ENCODE measurements at regions not wholly inside any gene's neighbourhood (a gene's known extent, or its start where the extent isn't known, plus 50 kb on each side); places are given as distances from the start of the nearest gene placed in this dataset.

- Mint-ChIP-seq H3K27ac (ENCODE audit: low read depth, unreplicated experiment) (no peak overlapping the region), H3K36me3 (ENCODE audit: insufficient read depth, unreplicated experiment) (no peaks in the 10 kb centered on the region), H3K4me1 (ENCODE audit: insufficient read depth, unreplicated experiment) (no peaks in the 10 kb centered on the region), H3K9me3 (ENCODE audit: unreplicated experiment) (no peaks in the 10 kb centered on the region), H3K4me3 (ENCODE audit: unreplicated experiment) (no peak overlapping the region), H3K27me3 (ENCODE audit: insufficient read depth, unreplicated experiment) (peaks cover 61% of the 10 kb centered on the region)
- ChIA-PET CTCF (no interaction called here), POLR2A (no interaction called here)
- DNase-seq (ENCODE audit: unreplicated experiment) = no peak
- TF ChIP-seq CTCF (IDR thresholded peaks at IDR 0.05; ENCODE audit: unreplicated experiment) = no peak
- no TSS peak for BruUV-seq (replicated peaks)
- intact Hi-C loops (cut with micrococcal nuclease) = no loop called here
Observed at GRCh38 chr12:125295550-125295949, 230.3 kb downstream of the AACS start.

GRCh38 chr12:125296701-125297100 is 231.5 kb downstream of the AACS start:
- Mint-ChIP-seq H3K9me3 (ENCODE audit: unreplicated experiment) (no peaks in the 10 kb centered on the region), H3K36me3 (ENCODE audit: insufficient read depth, unreplicated experiment) (no peaks in the 10 kb centered on the region), H3K4me3 (ENCODE audit: unreplicated experiment) (no peak overlapping the region), H3K27me3 (ENCODE audit: insufficient read depth, unreplicated experiment) (peaks cover 61% of the 10 kb centered on the region), H3K4me1 (ENCODE audit: insufficient read depth, unreplicated experiment) (no peaks in the 10 kb centered on the region), H3K27ac (ENCODE audit: low read depth, unreplicated experiment) (no peak overlapping the region)
- no peak for DNase-seq (ENCODE audit: unreplicated experiment)
- POLR2A ChIA-PET = no interaction called here
- CTCF ChIA-PET = interaction anchor here (0.6 to 0.7 kb wide), 2 partner anchors 19 to 243 kb away, joined by 3 to 5 read pairs; no protein-coding TSS in a partner anchor
- no peak for TF ChIP-seq CTCF (IDR thresholded peaks at IDR 0.05; ENCODE audit: unreplicated experiment)
- intact Hi-C loops (cut with micrococcal nuclease) = no loop called here
- no TSS peak for BruUV-seq (replicated peaks)

- CTCF ChIA-PET = interaction anchor here (0.6 kb wide), 1 partner anchor 102 kb away, joined by 4 read pairs; no protein-coding TSS in a partner anchor
- peaks cover 62% of the 10 kb centered on the region for H3K27me3 Mint-ChIP-seq (ENCODE audit: insufficient read depth, unreplicated experiment)
- no peak overlapping the region for H3K4me3 Mint-ChIP-seq (ENCODE audit: unreplicated experiment)
- no peak for DNase-seq (ENCODE audit: unreplicated experiment)
- H3K4me1 Mint-ChIP-seq (ENCODE audit: insufficient read depth, unreplicated experiment) = no peaks in the 10 kb centered on the region
- TF ChIP-seq CTCF (IDR thresholded peaks at IDR 0.05; ENCODE audit: unreplicated experiment) = no peak
- no TSS peak for BruUV-seq (replicated peaks)
- H3K9me3 Mint-ChIP-seq (ENCODE audit: unreplicated experiment) = no peaks in the 10 kb centered on the region
- H3K36me3 Mint-ChIP-seq (ENCODE audit: insufficient read depth, unreplicated experiment) = no peaks in the 10 kb centered on the region
- no peak overlapping the region for H3K27ac Mint-ChIP-seq (ENCODE audit: low read depth, unreplicated experiment)
- intact Hi-C loops (cut with micrococcal nuclease) = no loop called here
- POLR2A ChIA-PET = no interaction called here
Observed at GRCh38 chr12:125299840-125300239, 234.6 kb downstream of the AACS start.

- Mint-ChIP-seq H3K4me3 (ENCODE audit: unreplicated experiment) (no peak overlapping the region), H3K36me3 (ENCODE audit: insufficient read depth, unreplicated experiment) (no peaks in the 10 kb centered on the region), H3K9me3 (ENCODE audit: unreplicated experiment) (no peaks in the 10 kb centered on the region), H3K27me3 (ENCODE audit: insufficient read depth, unreplicated experiment) (peaks cover 62% of the 10 kb centered on the region), H3K4me1 (ENCODE audit: insufficient read depth, unreplicated experiment) (no peaks in the 10 kb centered on the region), H3K27ac (ENCODE audit: low read depth, unreplicated experiment) (no peak overlapping the region)
- ChIA-PET POLR2A (no interaction called here), CTCF (interaction anchor here (0.6 kb wide), 1 partner anchor 101 kb away, joined by 4 read pairs; no protein-coding TSS in a partner anchor)
- no peak for DNase-seq (ENCODE audit: unreplicated experiment)
- intact Hi-C loops (cut with micrococcal nuclease) = no loop called here
- no TSS peak for BruUV-seq (replicated peaks)
- TF ChIP-seq CTCF (IDR thresholded peaks at IDR 0.05; ENCODE audit: unreplicated experiment) = no peak
Observed at GRCh38 chr12:125300249-125300648, 235.0 kb downstream of the AACS start.
